HFFc6 (cell line): ENCODE measurements at regions not wholly inside any gene's neighbourhood (a gene's known extent, or its start where the extent isn't known, plus 50 kb on each side); places are given as distances from the start of the nearest gene placed in this dataset.

Experiments
- DNase-seq: peaks from one replicate; pipeline ENCODE4 v3.0.0-alpha.2; 2018
- H3K27ac Mint-ChIP-seq: 2 replicates; pipeline ENCODE4 v1.8.0; 2020; ENCODE audit warnings: mild to moderate bottlenecking, mixed read lengths
- H3K27me3 Mint-ChIP-seq: 2 replicates; pipeline ENCODE4 v1.8.0; 2021; ENCODE audit warnings: mild to moderate bottlenecking, moderate library complexity, mixed read lengths; ENCODE audit not compliant: insufficient read depth
- H3K36me3 Mint-ChIP-seq: 2 replicates; pipeline ENCODE4 v1.8.0; 2021; ENCODE audit warnings: low read depth, mixed read lengths
- H3K4me1 Mint-ChIP-seq: 2 replicates; pipeline ENCODE4 v1.8.0; 2020; ENCODE audit warnings: low read depth, mixed read lengths
- H3K4me3 Mint-ChIP-seq: 2 replicates; pipeline ENCODE4 v1.8.0; 2020; ENCODE audit warnings: mild to moderate bottlenecking, moderate library complexity, mixed read lengths
- H3K9me3 Mint-ChIP-seq: 2 replicates; pipeline ENCODE4 v1.8.0; 2020; ENCODE audit warnings: mild to moderate bottlenecking, mixed read lengths
- CTCF ChIP-seq: fragments of 200-600 bp; sonication (generic); IDR thresholded peaks from 2 replicates; pipeline ENCODE4 v1.5.0; 2021; ENCODE audit warnings: antibody characterized with exemption, mild to moderate bottlenecking

- TF ChIP-seq CTCF, result no peak
- DNase-seq, result no peak
- peaks cover 11% of the 10 kb centered on the region for H3K9me3 Mint-ChIP-seq
Measured at GRCh38 chr14:95015046-95015445, 142.3 kb downstream of the DICER1 start.

GRCh38 chr14:95014036-95014435 is 143.3 kb downstream of the DICER1 start:
- 0 out of 2 replicates have a peak, but pooled peaks cover 6% of the 10 kb centered on the region for H3K36me3 Mint-ChIP-seq
- no peak for DNase-seq
- H3K9me3 Mint-ChIP-seq, result peaks cover 11% of the 10 kb centered on the region
- H3K4me1 Mint-ChIP-seq, result no peaks in the 10 kb centered on the region
- no peak overlapping the region for H3K27ac Mint-ChIP-seq
- peaks cover 4% of the 10 kb centered on the region; the same call in 1 of the 2 replicates for H3K27me3 Mint-ChIP-seq
- no peak for TF ChIP-seq CTCF
- no peak overlapping the region for H3K4me3 Mint-ChIP-seq

More at GRCh38 chr14:95015046-95015445, 142.3 kb downstream of the DICER1 start:
- H3K27ac Mint-ChIP-seq, result no peak overlapping the region
- H3K4me3 Mint-ChIP-seq, result no peak overlapping the region
- peaks cover 4% of the 10 kb centered on the region; the same call in 1 of the 2 replicates for H3K27me3 Mint-ChIP-seq
- H3K36me3 Mint-ChIP-seq, result 0 out of 2 replicates have a peak, but pooled peaks cover 6% of the 10 kb centered on the region
- no peaks in the 10 kb centered on the region for H3K4me1 Mint-ChIP-seq

GRCh38 chr14:95011445-95012006 is 145.8 kb downstream of the DICER1 start:
- Mint-ChIP-seq H3K36me3 (0 out of 2 replicates have a peak, but pooled peaks cover 6% of the 10 kb centered on the region), H3K4me3 (no peak overlapping the region), H3K9me3 (peaks cover 16% of the 10 kb centered on the region), H3K27me3 (peaks cover 6% of the 10 kb centered on the region; the same call in 1 of the 2 replicates), H3K27ac (no peak overlapping the region), H3K4me1 (no peaks in the 10 kb centered on the region)
- no peak for TF ChIP-seq CTCF
- DNase-seq, result no peak

DNA sequence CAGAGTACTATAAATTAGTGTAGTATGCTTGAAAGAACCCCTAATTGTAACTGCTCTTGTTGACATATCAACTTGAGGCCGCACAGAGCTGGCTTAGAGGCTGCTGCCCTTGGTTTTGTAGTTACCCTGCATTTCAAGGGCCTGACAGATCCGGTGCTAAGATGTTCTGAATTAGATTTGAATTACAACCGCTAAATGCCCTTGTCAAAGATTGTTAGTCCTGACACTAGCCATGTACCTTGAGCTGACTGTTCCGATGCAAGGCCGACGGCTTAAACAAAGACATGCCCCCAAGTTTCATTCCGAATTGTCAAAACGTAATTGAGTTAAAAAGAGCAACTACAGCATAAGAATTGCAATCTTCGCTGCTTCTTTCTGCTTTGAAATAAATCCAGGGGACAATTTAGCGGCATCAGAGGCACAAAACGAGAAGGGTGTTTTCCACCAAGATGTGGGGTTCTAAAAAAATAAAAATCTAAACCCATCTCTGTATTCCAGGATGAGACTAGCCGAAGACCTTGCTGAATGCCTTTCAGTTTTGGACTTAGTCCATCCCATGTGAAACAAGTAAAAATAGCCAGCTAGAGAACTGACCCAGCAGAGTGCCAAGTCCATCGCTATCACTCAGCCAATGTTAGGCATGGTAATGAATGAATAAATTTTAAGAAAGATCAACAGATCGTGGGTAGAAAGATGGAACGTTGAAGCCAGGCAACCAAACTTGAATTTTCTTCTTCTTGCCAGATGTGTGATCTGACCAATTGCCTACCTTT is 148.7 kb downstream of the DICER1 start:
- no peak overlapping the region for H3K4me3 Mint-ChIP-seq
- H3K27me3 Mint-ChIP-seq, result peaks cover 6% of the 10 kb centered on the region; the same call in 1 of the 2 replicates
- DNase-seq, result no peak
- no peak for TF ChIP-seq CTCF
- H3K9me3 Mint-ChIP-seq, result peaks cover 16% of the 10 kb centered on the region
- no peak overlapping the region for H3K27ac Mint-ChIP-seq
- H3K36me3 Mint-ChIP-seq, result 0 out of 2 replicates have a peak, but pooled peaks cover 6% of the 10 kb centered on the region
- no peaks in the 10 kb centered on the region for H3K4me1 Mint-ChIP-seq

- 0 out of 2 replicates have a peak, but pooled peaks cover 2% of the 10 kb centered on the region for H3K36me3 Mint-ChIP-seq
- H3K27ac Mint-ChIP-seq, result no peak overlapping the region
- no peak for TF ChIP-seq CTCF
- H3K4me1 Mint-ChIP-seq, result no peaks in the 10 kb centered on the region
- H3K9me3 Mint-ChIP-seq, result peaks cover 11% of the 10 kb centered on the region
- peaks cover 6% of the 10 kb centered on the region; the same call in 1 of the 2 replicates for H3K27me3 Mint-ChIP-seq
- no peak for DNase-seq
- H3K4me3 Mint-ChIP-seq, result no peak overlapping the region
Measured at GRCh38 chr14:95007921-95008320, 149.4 kb downstream of the DICER1 start.
